ENCODE measurements at regions not wholly inside any gene's neighbourhood (a gene's known extent, or its start where the extent isn't known, plus 50 kb on each side); places are given as distances from the start of the nearest gene placed in this dataset.

DNA sequence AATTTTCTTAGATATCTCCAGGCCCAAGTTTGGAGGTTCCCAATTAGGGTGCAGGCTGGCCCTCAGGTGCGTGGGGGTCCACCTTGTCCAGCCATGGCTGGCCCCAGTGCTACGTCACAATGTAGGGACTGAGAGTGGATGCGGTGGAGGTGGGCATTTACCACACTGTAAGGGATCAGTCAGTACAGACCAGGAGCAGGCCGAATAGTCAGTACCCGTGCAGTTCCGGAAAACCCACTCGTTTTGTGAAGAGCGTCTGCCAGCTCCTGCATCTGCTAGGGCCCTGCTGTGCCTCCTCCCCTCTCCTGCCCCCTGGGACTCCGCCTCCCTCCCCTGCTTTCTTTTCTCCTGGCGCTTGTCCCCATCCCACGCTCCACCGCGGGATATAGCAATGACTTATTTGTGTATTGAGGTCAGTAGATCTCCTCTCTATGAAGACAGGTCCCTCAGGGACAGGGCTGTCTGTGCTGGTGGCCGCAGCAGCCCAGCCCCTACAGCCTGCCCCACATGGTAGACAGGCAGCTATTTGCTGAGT lies 50.4 kb upstream of the SEPTIN5 start:
- no peak for DNase-seq

DNA sequence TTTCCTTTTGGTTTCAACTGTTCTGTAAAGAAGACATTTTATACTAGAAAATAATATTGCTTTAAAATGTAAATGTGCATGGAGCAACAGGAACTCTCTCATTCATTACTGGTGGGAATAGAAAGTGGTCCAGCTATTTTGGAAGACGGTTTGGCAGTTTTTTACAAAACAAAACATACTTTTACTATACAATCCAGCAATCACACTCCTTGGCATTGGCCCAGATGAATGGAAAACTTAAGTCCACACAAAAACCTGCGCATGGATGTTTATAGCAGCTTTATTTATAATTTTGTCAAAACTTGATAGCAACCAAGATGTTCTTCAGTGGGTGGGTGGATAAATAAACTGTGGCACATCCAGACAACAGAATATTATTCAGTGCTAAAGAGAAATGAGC lies 49.9 kb upstream of the SEPTIN5 start:
- DNase-seq = no peak
